SK-N-SH (cell line): ENCODE measurements at regions not wholly inside any gene's neighbourhood (a gene's known extent, or its start where the extent isn't known, plus 50 kb on each side); places are given as distances from the start of the nearest gene placed in this dataset.

ENCODE experiments used
- CTCF ChIA-PET: fragments of 300-600, 350-600 bp; formaldehyde crosslinking; extraction: SDS; loops from one replicate; lab custom pipeline; 2021; lab: Yijun Ruan, JAX
- POLR2A ChIA-PET: fragments of 350-600 bp; sonication (Branson Sonifier 250); formaldehyde crosslinking; extraction: SDS; loops from one replicate; lab custom pipeline; 2020; ENCODE audit warnings: antibody characterized with exemption, inconsistent platforms; lab: Yijun Ruan, JAX
- DNase-seq: peaks from one replicate; pipeline ENCODE4 v3.0.0; 2012
- H2AFZ ChIP-seq: fragments of 200-600 bp; sonication (generic); 2 replicates; pipeline ENCODE4 v1.8.1; 2016; ENCODE audit warnings: antibody characterized with exemption, mild to moderate bottlenecking, low read depth
- H3F3A ChIP-seq: fragments of 200-600 bp; sonication (generic); replicated peaks from 2 replicates; pipeline ENCODE3; 2016; ENCODE audit warnings: antibody characterized with exemption, mild to moderate bottlenecking; ENCODE audit not compliant: insufficient read depth
- H3K27ac ChIP-seq, 2 experiments: fragments of 200-500 bp in 1 of 2; fragments of 200-600 bp in 1 of 2; sonication (Bioruptor generic) in 1 of 2; sonication (generic), shearing (Covaris generic) in 1 of 2; 2 replicates each; pipeline versions ENCODE4 v1.5.1 to v1.6.1; 2014 to 2016; ENCODE audit warnings: low read depth in 2 of 2, inconsistent platforms in 1 of 2, low read length in 1 of 2, mild to moderate bottlenecking in 1 of 2, mixed read lengths in 1 of 2
- H3K27me3 ChIP-seq: fragments of 200-600 bp; sonication (generic), shearing (Covaris generic); 2 replicates; pipeline ENCODE4 v1.6.1; 2016; ENCODE audit warnings: mixed run types; ENCODE audit not compliant: insufficient read depth
- H3K36me3 ChIP-seq, 2 experiments: fragments of 200-500 bp in 1 of 2; fragments of 200-600 bp in 1 of 2; sonication (Bioruptor generic) in 1 of 2; sonication (generic) in 1 of 2; replicated peaks in 1 of 2; 2 replicates each; pipeline versions ENCODE3 to v1.5.1; 2014 to 2016; ENCODE audit warnings: low read length in 1 of 2, mild to moderate bottlenecking in 1 of 2; ENCODE audit not compliant: insufficient read depth in 2 of 2, control insufficient read depth in 1 of 2
- H3K4me1 ChIP-seq, 2 experiments: fragments of 200-500 bp in 1 of 2; fragments of 200-600 bp in 1 of 2; sonication (Bioruptor generic) in 1 of 2; sonication (generic), shearing (Covaris generic) in 1 of 2; 2 replicates each; pipeline versions ENCODE4 v1.5.1 to v1.6.1; 2014 to 2016; ENCODE audit warnings: low read depth in 1 of 2, low read length in 1 of 2, mixed run types in 1 of 2; ENCODE audit not compliant: insufficient read depth in 2 of 2, control insufficient read depth in 1 of 2
- H3K4me2 ChIP-seq: fragments of 200-600 bp; sonication (generic), shearing (Covaris generic); 2 replicates; pipeline ENCODE4 v1.6.1; 2017; ENCODE audit warnings: mixed run types
- H3K4me3 ChIP-seq, 2 experiments: fragments of 200-500 bp in 1 of 2; fragments of 200-600 bp in 1 of 2; sonication (Bioruptor generic) in 1 of 2; sonication (generic), shearing (Covaris generic) in 1 of 2; 2 replicates each; pipeline versions ENCODE4 v1.5.1 to v1.8.1; 2014 to 2016; ENCODE audit warnings: low read depth in 2 of 2, inconsistent platforms in 1 of 2, low read length in 1 of 2, mild to moderate bottlenecking in 1 of 2, mixed read lengths in 1 of 2, moderate library complexity in 1 of 2
- H3K79me2 ChIP-seq: fragments of 200-600 bp; sonication (generic); 2 replicates; pipeline ENCODE4 v1.8.1; 2017; ENCODE audit warnings: mild to moderate bottlenecking; ENCODE audit not compliant: insufficient read depth
- H3K9ac ChIP-seq: fragments of 200-600 bp; sonication (generic); 2 replicates; pipeline ENCODE4 v1.6.1; 2017; ENCODE audit warnings: mixed run types
- H3K9me2 ChIP-seq: fragments of 200-600 bp; sonication (generic); 2 replicates; pipeline ENCODE4 v1.6.1; 2017; ENCODE audit warnings: mixed run types
- H3K9me3 ChIP-seq: fragments of 200-600 bp; sonication (generic); 2 replicates; pipeline ENCODE4 v1.6.1; 2017; ENCODE audit warnings: mixed run types, mild to moderate bottlenecking, moderate library complexity
- H4K20me1 ChIP-seq: fragments of 200-600 bp; sonication (generic); 2 replicates; pipeline ENCODE4 v1.6.1; 2017; ENCODE audit warnings: mild to moderate bottlenecking, mixed run types; ENCODE audit not compliant: insufficient read depth
- CHD2 ChIP-seq: fragments of 150-350 bp; IDR thresholded peaks from 2 replicates; pipeline ENCODE4 v1.6.1; 2018; ENCODE audit warnings: low read length; ENCODE audit not compliant: partially characterized antibody
- ELF1 ChIP-seq: IDR thresholded peaks from 2 replicates; pipeline ENCODE4 v1.4.0; 2012
- EP300 ChIP-seq, 2 experiments: IDR thresholded peaks; 2 replicates each; pipeline versions ENCODE4 v1.4.0 to v1.6.1; 2012; ENCODE audit warnings: borderline replicate concordance in 1 of 2, low read depth in 1 of 2, low read length in 1 of 2
- EZH2phosphoT487 ChIP-seq: fragments of 200-600 bp; sonication (generic); IDR thresholded peaks from 2 replicates; pipeline ENCODE4 v1.6.1; 2017; ENCODE audit warnings: low read depth, mixed run types, mild to moderate bottlenecking, antibody characterized with exemption, moderate library complexity, borderline replicate concordance
- FOSL2 ChIP-seq: IDR thresholded peaks from 2 replicates; pipeline ENCODE4 v1.4.0; 2012; ENCODE audit warnings: low read depth, mild to moderate bottlenecking, moderate library complexity, borderline replicate concordance
- FOXJ3 ChIP-seq: sonication (generic); formaldehyde crosslinking; IDR thresholded peaks from 2 replicates; pipeline ENCODE4 v1.5.1; 2020; ENCODE audit warnings: mild to moderate bottlenecking, missing genetic modification reagents
- GABPA ChIP-seq: IDR thresholded peaks from 2 replicates; pipeline ENCODE4 v1.4.0; 2012; ENCODE audit warnings: low read depth, mild to moderate bottlenecking
- IRF3 ChIP-seq: fragments of 150-350 bp; IDR thresholded peaks from 2 replicates; pipeline ENCODE4 v1.6.1; 2016; ENCODE audit warnings: mild to moderate bottlenecking, low read depth, low read length
- JUND ChIP-seq: IDR thresholded peaks from 2 replicates; pipeline ENCODE4 v1.4.0; 2012
- NFIC ChIP-seq: IDR thresholded peaks from 2 replicates; pipeline ENCODE4 v1.4.0; 2012; ENCODE audit warnings: borderline replicate concordance
- NRF1 ChIP-seq: IDR thresholded peaks from 2 replicates; pipeline ENCODE4 v1.6.1; 2012; ENCODE audit warnings: low read depth, mild to moderate bottlenecking, low read length
- RAD21 ChIP-seq: IDR thresholded peaks from 2 replicates; pipeline ENCODE4 v1.6.1; 2012; ENCODE audit warnings: mild to moderate bottlenecking, low read length
- RXRA ChIP-seq: IDR thresholded peaks from 2 replicates; pipeline ENCODE4 v1.4.0; 2012; ENCODE audit warnings: low read depth, mild to moderate bottlenecking, borderline replicate concordance
- SMC3 ChIP-seq: IDR thresholded peaks from 2 replicates; pipeline ENCODE4 v1.6.1; 2012; ENCODE audit warnings: low read depth, low read length, improper control_type of control experiment
- TCF12 ChIP-seq: IDR thresholded peaks from 2 replicates; pipeline ENCODE4 v1.4.0; 2012
- WGBS: methylation state at CpG from one replicate; pipeline ENCODE4 v1.1.6; 2017; ENCODE audit warnings: low lambda C conversion rate; 5-methylcytosine and 5-hydroxymethylcytosine counted together
- TF ChIP-seq, protein P1 (sequence below): fragments of 200-600 bp; sonication (generic); IDR thresholded peaks from 2 replicates; pipeline ENCODE4 v1.6.1; 2017; ENCODE audit warnings: antibody characterized with exemption, mild to moderate bottlenecking, moderate library complexity
- TF ChIP-seq, protein P2 (sequence below): fragments of 150-350 bp; IDR thresholded peaks from 2 replicates; pipeline ENCODE4 v1.6.1; 2017; ENCODE audit warnings: antibody characterized with exemption, low read length, low read depth, borderline replicate concordance

DNA sequence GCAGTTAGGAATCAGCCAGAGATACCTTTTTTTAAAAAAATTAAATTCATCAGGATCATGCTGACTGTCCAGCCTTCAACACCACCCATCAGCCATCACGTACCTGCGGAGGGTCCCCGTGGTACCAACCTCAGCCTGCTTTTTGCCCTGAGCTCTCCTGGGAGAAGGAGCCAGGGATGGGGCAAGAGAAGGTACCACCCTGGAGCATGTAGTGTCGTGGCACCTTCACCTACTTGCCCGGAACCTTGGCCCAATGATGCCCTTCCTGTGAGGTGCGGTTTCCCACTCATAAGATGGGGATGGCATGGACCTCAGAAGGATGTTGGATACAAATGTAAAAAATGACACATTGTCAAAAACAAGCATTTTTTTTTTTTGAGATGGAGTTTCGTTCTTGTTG lies 88.4 kb upstream of the C1orf174 start:
- no peaks in the 10 kb centered on the region for H4K20me1 ChIP-seq
- H3K9me2 ChIP-seq, result no peaks in the 10 kb centered on the region
- no peaks in the 10 kb centered on the region for H3K9me3 ChIP-seq
- H2AFZ ChIP-seq, result no peak overlapping the region
- no peaks in the 10 kb centered on the region for H3K36me3 ChIP-seq
- DNase-seq, result no peak
- ChIA-PET CTCF (no interaction called here), POLR2A (no interaction called here)
- 42% methylated on average over 4 of the region's 7 CpGs for WGBS
- H3K79me2 ChIP-seq, result no peaks in the 10 kb centered on the region
- no peak overlapping the region for H3K4me2 ChIP-seq
- H3F3A ChIP-seq, result no peaks in the 10 kb centered on the region
- no peak overlapping the region for H3K27ac ChIP-seq
- H3K27me3 ChIP-seq, result no peaks in the 10 kb centered on the region
- no peak for TF ChIP-seq SMC3
- no peak for TF ChIP-seq EP300 (IDR thresholded peaks at IDR 0.05; ENCODE audit: borderline replicate concordance in 1 of 2, low read depth in 1 of 2, low read length in 1 of 2)
- TF ChIP-seq ELF1, result no peak
- TF ChIP-seq, protein P1, sequence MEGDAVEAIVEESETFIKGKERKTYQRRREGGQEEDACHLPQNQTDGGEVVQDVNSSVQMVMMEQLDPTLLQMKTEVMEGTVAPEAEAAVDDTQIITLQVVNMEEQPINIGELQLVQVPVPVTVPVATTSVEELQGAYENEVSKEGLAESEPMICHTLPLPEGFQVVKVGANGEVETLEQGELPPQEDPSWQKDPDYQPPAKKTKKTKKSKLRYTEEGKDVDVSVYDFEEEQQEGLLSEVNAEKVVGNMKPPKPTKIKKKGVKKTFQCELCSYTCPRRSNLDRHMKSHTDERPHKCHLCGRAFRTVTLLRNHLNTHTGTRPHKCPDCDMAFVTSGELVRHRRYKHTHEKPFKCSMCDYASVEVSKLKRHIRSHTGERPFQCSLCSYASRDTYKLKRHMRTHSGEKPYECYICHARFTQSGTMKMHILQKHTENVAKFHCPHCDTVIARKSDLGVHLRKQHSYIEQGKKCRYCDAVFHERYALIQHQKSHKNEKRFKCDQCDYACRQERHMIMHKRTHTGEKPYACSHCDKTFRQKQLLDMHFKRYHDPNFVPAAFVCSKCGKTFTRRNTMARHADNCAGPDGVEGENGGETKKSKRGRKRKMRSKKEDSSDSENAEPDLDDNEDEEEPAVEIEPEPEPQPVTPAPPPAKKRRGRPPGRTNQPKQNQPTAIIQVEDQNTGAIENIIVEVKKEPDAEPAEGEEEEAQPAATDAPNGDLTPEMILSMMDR, result no peak
- TF ChIP-seq NFIC, result no peak
- no peak for TF ChIP-seq RAD21
- no peak overlapping the region for H3K9ac ChIP-seq
- H3K4me1 ChIP-seq, result no peaks in the 10 kb centered on the region
- H3K4me3 ChIP-seq, result no peak overlapping the region

DNA sequence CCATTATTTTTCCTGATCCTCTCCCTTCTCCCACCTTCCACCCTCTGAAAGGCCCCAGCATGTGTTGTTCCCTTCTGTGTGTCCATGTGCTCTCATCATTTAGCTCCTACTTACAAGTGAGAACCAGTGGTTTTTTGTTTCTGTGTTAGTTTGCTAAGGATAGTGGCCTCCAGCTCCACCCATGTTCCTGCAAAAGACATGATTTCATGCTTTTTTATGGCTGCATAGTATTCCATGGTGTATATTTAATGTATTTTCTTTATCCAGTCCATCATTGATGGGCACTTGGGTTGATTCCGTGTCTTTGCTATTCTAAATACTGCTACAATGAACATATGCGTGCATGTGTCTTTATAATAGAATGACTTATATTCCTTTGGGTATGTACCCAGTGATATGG lies 89.4 kb upstream of the C1orf174 start:
- H3K4me1 ChIP-seq, result no peaks in the 10 kb centered on the region
- POLR2A ChIA-PET, result no interaction called here
- no peak overlapping the region for H3K4me2 ChIP-seq
- no peak overlapping the region for H2AFZ ChIP-seq
- H3K9me3 ChIP-seq, result no peaks in the 10 kb centered on the region
- H3F3A ChIP-seq, result no peaks in the 10 kb centered on the region
- no peak overlapping the region for H3K9ac ChIP-seq
- H3K36me3 ChIP-seq, result no peaks in the 10 kb centered on the region
- H3K27ac ChIP-seq, result no peak overlapping the region
- H3K9me2 ChIP-seq, result no peaks in the 10 kb centered on the region
- DNase-seq, result no peak
- CTCF ChIA-PET, result no interaction called here
- no peaks in the 10 kb centered on the region for H3K27me3 ChIP-seq
- H3K79me2 ChIP-seq, result no peaks in the 10 kb centered on the region
- no peaks in the 10 kb centered on the region for H4K20me1 ChIP-seq
- H3K4me3 ChIP-seq, result no peak overlapping the region
- 42% methylated on average over 2 of the region's 2 CpGs for WGBS
- no peak for TF ChIP-seq NFIC
- TF ChIP-seq FOXJ3 (CRISPR knock-in tag), result no peak
- no peak for TF ChIP-seq RXRA
- TF ChIP-seq CHD2, result no peak
- TF ChIP-seq EP300 (IDR thresholded peaks at IDR 0.05; ENCODE audit: borderline replicate concordance in 1 of 2, low read depth in 1 of 2, low read length in 1 of 2), result no peak
- no peak for TF ChIP-seq TCF12

- H4K20me1 ChIP-seq, result no peaks in the 10 kb centered on the region
- H3K9me3 ChIP-seq, result no peaks in the 10 kb centered on the region
- H3K79me2 ChIP-seq, result no peaks in the 10 kb centered on the region
- no peak overlapping the region for H2AFZ ChIP-seq
- H3K27me3 ChIP-seq, result no peaks in the 10 kb centered on the region
- H3K4me3 ChIP-seq, result no peak overlapping the region
- H3K9ac ChIP-seq, result no peak overlapping the region
- H3K4me2 ChIP-seq, result no peak overlapping the region
- ChIA-PET CTCF (no interaction called here), POLR2A (no interaction called here)
- H3K9me2 ChIP-seq, result no peaks in the 10 kb centered on the region
- H3K27ac ChIP-seq, result no peak overlapping the region
- H3K4me1 ChIP-seq, result no peaks in the 10 kb centered on the region
- no peak for DNase-seq
- no peaks in the 10 kb centered on the region for H3F3A ChIP-seq
- H3K36me3 ChIP-seq, result no peaks in the 10 kb centered on the region
- 46% methylated on average over 2 of the region's 2 CpGs for WGBS
- TF ChIP-seq, protein P1, result no peak
- TF ChIP-seq FOSL2 (no peak), IRF3 (no peak), NRF1 (no peak), JUND (no peak), FOXJ3 (CRISPR knock-in tag) (no peak), GABPA (no peak), EZH2phosphoT487 (no peak), NFIC (no peak)
- TF ChIP-seq, protein P2, sequence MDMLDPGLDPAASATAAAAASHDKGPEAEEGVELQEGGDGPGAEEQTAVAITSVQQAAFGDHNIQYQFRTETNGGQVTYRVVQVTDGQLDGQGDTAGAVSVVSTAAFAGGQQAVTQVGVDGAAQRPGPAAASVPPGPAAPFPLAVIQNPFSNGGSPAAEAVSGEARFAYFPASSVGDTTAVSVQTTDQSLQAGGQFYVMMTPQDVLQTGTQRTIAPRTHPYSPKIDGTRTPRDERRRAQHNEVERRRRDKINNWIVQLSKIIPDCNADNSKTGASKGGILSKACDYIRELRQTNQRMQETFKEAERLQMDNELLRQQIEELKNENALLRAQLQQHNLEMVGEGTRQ, result no peak
Observed at GRCh38 chr1:3992103-3992556, 92.1 kb upstream of the C1orf174 start.
